Endothelial cell of hepatic sinusoid (primary cell): ENCODE measurements at regions not wholly inside any gene's neighbourhood (a gene's known extent, or its start where the extent isn't known, plus 50 kb on each side); places are given as distances from the start of the nearest gene placed in this dataset.

Experiments used
- in situ Hi-C: cut with HindIII; loops from 2 replicates; pipeline ENCODE4 v1.10.0; 2017; ENCODE audit warnings: low sequenced_read_pairs

- in situ Hi-C loops = no loop called here
These were observed 257.8 kb downstream of the NR2F1-AS1 start for GRCh38 chr5:93322974-93323860.

GRCh38 chr5:93320920-93321445 is 260.0 kb downstream of the NR2F1-AS1 start:
- in situ Hi-C loops = no loop called here

- in situ Hi-C loops = no loop called here
These were observed 267.3 kb downstream of the NR2F1-AS1 start for GRCh38 chr5:93313672-93314071.

- in situ Hi-C loops = no loop called here
These were observed 269.1 kb downstream of the NR2F1-AS1 start for GRCh38 chr5:93311881-93312280.

GRCh38 chr5:93307557-93307956 is 273.5 kb downstream of the NR2F1-AS1 start:
- in situ Hi-C loops = no loop called here

- in situ Hi-C loops = no loop called here
These were observed 275.0 kb downstream of the NR2F1-AS1 start for GRCh38 chr5:93305984-93306383.

GRCh38 chr5:93304456-93305250 is 276.4 kb downstream of the NR2F1-AS1 start:
- in situ Hi-C loops = loop anchor here (5.0 kb wide), 1 partner anchor 37 kb away; no protein-coding TSS in a partner anchor

- in situ Hi-C loops = loop anchor here (5.0 kb wide), 1 partner anchor 36 kb away; no protein-coding TSS in a partner anchor
These were observed 277.7 kb downstream of the NR2F1-AS1 start for GRCh38 chr5:93303291-93303691.

- in situ Hi-C loops = loop anchor here (5.0 kb wide), 1 partner anchor 35 kb away; no protein-coding TSS in a partner anchor
These were observed 278.3 kb downstream of the NR2F1-AS1 start for GRCh38 chr5:93302711-93303110.

- in situ Hi-C loops = loop anchor here (5.0 kb wide), 1 partner anchor 34 kb away; no protein-coding TSS in a partner anchor
These were observed 280.1 kb downstream of the NR2F1-AS1 start for GRCh38 chr5:93300945-93301344.

GRCh38 chr5:93300309-93300923 is 280.6 kb downstream of the NR2F1-AS1 start:
- in situ Hi-C loops = loop anchor here (5.0 kb wide), 1 partner anchor 33 kb away; no protein-coding TSS in a partner anchor

- in situ Hi-C loops = loop anchor here (5.0 kb wide), 1 partner anchor 32 kb away; no protein-coding TSS in a partner anchor
These were observed 281.2 kb downstream of the NR2F1-AS1 start for GRCh38 chr5:93299681-93300308.

- in situ Hi-C loops = no loop called here
These were observed 283.9 kb downstream of the NR2F1-AS1 start for GRCh38 chr5:93297116-93297515.

- in situ Hi-C loops = no loop called here
These were observed 284.7 kb downstream of the NR2F1-AS1 start for GRCh38 chr5:93296338-93296737.

GRCh38 chr5:93294996-93295395 is 286.0 kb downstream of the NR2F1-AS1 start:
- in situ Hi-C loops = no loop called here

- in situ Hi-C loops = no loop called here
These were observed 286.8 kb downstream of the NR2F1-AS1 start for GRCh38 chr5:93294199-93294598.

GRCh38 chr5:93289942-93290341 is 291.1 kb downstream of the NR2F1-AS1 start:
- in situ Hi-C loops = no loop called here

- in situ Hi-C loops = no loop called here
These were observed 295.6 kb downstream of the NR2F1-AS1 start for GRCh38 chr5:93285461-93285860.

- in situ Hi-C loops = no loop called here
These were observed 298.8 kb downstream of the NR2F1-AS1 start for GRCh38 chr5:93281980-93282772.
